ENCODE measurements at regions not wholly inside any gene's neighbourhood (a gene's known extent, or its start where the extent isn't known, plus 50 kb on each side); places are given as distances from the start of the nearest gene placed in this dataset.

GRCh38 chr4:13284932-13285331 is 199.2 kb downstream of the RAB28 start:
- no peak overlapping the region for H3K4me2 ChIP-seq
- no peak overlapping the region for H3K27ac ChIP-seq
- no peaks in the 10 kb centered on the region for H3K4me1 ChIP-seq
- no peak overlapping the region for H3K4me3 ChIP-seq
- WGBS (ENCODE audit: missing lambda C conversion rate): 2% methylated on average over 2 of the region's 2 CpGs
- ChIA-PET POLR2A (no interaction called here), CTCF (no interaction called here)
- ATAC-seq (no peak), FAIRE-seq (no peak), DNase-seq (ENCODE audit: low read depth in 1 of 2, low spot score in 1 of 2) (no peak)
- TF ChIP-seq KDM1A (IDR thresholded peaks at IDR 0.05; ENCODE audit: low read depth) (no peak), PHF8 (IDR thresholded peaks at IDR 0.05; ENCODE audit: borderline replicate concordance, low read depth) (no peak), RARB (CRISPR knock-in tag; IDR thresholded peaks at IDR 0.05) (no peak), NPAS2 (CRISPR knock-in tag; IDR thresholded peaks at IDR 0.05; ENCODE audit: borderline replicate concordance) (no peak)
- H3K9me3 ChIP-seq: no peaks in the 10 kb centered on the region

GRCh38 chr4:13276357-13276756 is 207.8 kb downstream of the RAB28 start:
- H3K4me1 ChIP-seq: no peaks in the 10 kb centered on the region
- H3K4me2 ChIP-seq: no peak overlapping the region
- ChIA-PET POLR2A (no interaction called here), CTCF (no interaction called here)
- 59% methylated on average over 1 of the region's 1 CpG for WGBS (ENCODE audit: missing lambda C conversion rate)
- DNase-seq (ENCODE audit: low read depth in 1 of 2, low spot score in 1 of 2) (no peak), FAIRE-seq (no peak), ATAC-seq (no peak)
- no peak overlapping the region for H3K4me3 ChIP-seq
- TF ChIP-seq, protein P1, sequence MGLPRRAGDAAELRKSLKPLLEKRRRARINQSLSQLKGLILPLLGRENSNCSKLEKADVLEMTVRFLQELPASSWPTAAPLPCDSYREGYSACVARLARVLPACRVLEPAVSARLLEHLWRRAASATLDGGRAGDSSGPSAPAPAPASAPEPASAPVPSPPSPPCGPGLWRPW (IDR thresholded peaks at IDR 0.05): no peak
- TF ChIP-seq EP300 (IDR thresholded peaks at IDR 0.05): no peak
- TF ChIP-seq, protein P2, sequence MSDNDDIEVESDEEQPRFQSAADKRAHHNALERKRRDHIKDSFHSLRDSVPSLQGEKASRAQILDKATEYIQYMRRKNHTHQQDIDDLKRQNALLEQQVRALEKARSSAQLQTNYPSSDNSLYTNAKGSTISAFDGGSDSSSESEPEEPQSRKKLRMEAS (IDR thresholded peaks at IDR 0.05): no peak
- TF ChIP-seq ZNF302 (CRISPR knock-in tag; IDR thresholded peaks at IDR 0.05): no peak
- TF ChIP-seq CBX8 (IDR thresholded peaks at IDR 0.05): no peak
- no peak for TF ChIP-seq FOSB (CRISPR knock-in tag; IDR thresholded peaks at IDR 0.05)
- TF ChIP-seq NFE2L2 (conservative IDR thresholded peaks at IDR 0.05; ENCODE audit: low read length): no peak
- TF ChIP-seq MAZ (IDR thresholded peaks at IDR 0.05; ENCODE audit: borderline replicate concordance, low read depth, low read length): no peak
- TF ChIP-seq CEBPB (IDR thresholded peaks at IDR 0.05): no peak
- H3K9me3 ChIP-seq: no peaks in the 10 kb centered on the region
- H3K27ac ChIP-seq: no peak overlapping the region

DNA sequence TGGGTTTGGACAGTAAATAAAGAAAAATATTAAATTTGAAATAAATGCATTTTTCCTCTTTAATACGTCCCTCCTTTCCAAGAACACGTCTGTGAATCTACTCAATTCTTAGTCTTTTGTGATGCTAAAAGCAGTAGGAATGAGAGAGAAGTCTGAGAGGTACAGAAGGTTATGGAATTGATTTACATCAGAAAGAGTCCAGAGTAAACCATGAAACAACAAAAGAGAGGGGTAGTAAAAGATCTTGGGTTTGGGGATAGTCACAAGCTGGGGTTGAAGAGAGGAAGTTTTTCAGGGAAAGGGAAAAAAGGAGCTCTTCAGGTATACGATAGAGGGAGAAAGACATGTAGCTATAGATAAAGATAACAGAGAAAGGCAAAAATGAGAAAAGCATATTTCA is 215.4 kb downstream of the RAB28 start:
- ATAC-seq (no peak), DNase-seq (ENCODE audit: low read depth in 1 of 2, low spot score in 1 of 2) (no peak), FAIRE-seq (no peak)
- no peak for TF ChIP-seq EHMT2 (IDR thresholded peaks at IDR 0.05; ENCODE audit: low read depth)
- TF ChIP-seq EHF (CRISPR knock-in tag; IDR thresholded peaks at IDR 0.05): no peak
- TF ChIP-seq, protein P1 (IDR thresholded peaks at IDR 0.05): no peak
- no peak for TF ChIP-seq RNF2 (IDR thresholded peaks at IDR 0.05; ENCODE audit: borderline replicate concordance, low read depth)
- TF ChIP-seq, protein P3, sequence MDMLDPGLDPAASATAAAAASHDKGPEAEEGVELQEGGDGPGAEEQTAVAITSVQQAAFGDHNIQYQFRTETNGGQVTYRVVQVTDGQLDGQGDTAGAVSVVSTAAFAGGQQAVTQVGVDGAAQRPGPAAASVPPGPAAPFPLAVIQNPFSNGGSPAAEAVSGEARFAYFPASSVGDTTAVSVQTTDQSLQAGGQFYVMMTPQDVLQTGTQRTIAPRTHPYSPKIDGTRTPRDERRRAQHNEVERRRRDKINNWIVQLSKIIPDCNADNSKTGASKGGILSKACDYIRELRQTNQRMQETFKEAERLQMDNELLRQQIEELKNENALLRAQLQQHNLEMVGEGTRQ (IDR thresholded peaks at IDR 0.05): no peak
- no peak for TF ChIP-seq NFE2L2 (conservative IDR thresholded peaks at IDR 0.05; ENCODE audit: low read length)
- TF ChIP-seq POLR2A (IDR thresholded peaks at IDR 0.05; ENCODE audit: low read length): no peak
- TF ChIP-seq, protein P4, sequence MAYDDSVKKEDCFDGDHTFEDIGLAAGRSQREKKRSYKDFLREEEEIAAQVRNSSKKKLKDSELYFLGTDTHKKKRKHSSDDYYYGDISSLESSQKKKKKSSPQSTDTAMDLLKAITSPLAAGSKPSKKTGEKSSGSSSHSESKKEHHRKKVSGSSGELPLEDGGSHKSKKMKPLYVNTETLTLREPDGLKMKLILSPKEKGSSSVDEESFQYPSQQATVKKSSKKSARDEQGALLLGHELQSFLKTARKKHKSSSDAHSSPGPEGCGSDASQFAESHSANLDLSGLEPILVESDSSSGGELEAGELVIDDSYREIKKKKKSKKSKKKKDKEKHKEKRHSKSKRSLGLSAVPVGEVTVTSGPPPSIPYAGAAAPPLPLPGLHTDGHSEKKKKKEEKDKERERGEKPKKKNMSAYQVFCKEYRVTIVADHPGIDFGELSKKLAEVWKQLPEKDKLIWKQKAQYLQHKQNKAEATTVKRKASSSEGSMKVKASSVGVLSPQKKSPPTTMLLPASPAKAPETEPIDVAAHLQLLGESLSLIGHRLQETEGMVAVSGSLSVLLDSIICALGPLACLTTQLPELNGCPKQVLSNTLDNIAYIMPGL (CRISPR knock-in tag; IDR thresholded peaks at IDR 0.05; ENCODE audit: borderline replicate concordance): no peak
- no peak for TF ChIP-seq FOSL2 (IDR thresholded peaks at IDR 0.05)
- no peak for TF ChIP-seq FOSL2 (CRISPR knock-in tag; IDR thresholded peaks at IDR 0.05)
- no peak for TF ChIP-seq RAD21 (conservative IDR thresholded peaks at IDR 0.05 in 1 of 2, IDR thresholded peaks at IDR 0.05 in 1 of 2)
- no peak for TF ChIP-seq MAFK (IDR thresholded peaks at IDR 0.05; ENCODE audit: partially characterized antibody)
- TF ChIP-seq, protein P5, sequence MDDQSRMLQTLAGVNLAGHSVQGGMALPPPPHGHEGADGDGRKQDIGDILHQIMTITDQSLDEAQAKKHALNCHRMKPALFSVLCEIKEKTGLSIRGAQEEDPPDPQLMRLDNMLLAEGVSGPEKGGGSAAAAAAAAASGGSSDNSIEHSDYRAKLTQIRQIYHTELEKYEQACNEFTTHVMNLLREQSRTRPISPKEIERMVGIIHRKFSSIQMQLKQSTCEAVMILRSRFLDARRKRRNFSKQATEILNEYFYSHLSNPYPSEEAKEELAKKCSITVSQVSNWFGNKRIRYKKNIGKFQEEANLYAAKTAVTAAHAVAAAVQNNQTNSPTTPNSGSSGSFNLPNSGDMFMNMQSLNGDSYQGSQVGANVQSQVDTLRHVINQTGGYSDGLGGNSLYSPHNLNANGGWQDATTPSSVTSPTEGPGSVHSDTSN (IDR thresholded peaks at IDR 0.05): no peak
- no peak for TF ChIP-seq ATOH8 (CRISPR knock-in tag; IDR thresholded peaks at IDR 0.05; ENCODE audit: low read depth)
- no peak for TF ChIP-seq FOSB (CRISPR knock-in tag; IDR thresholded peaks at IDR 0.05)
- no peak for TF ChIP-seq HOXB5 (CRISPR knock-in tag; IDR thresholded peaks at IDR 0.05)
- no peak for TF ChIP-seq KDM1A (IDR thresholded peaks at IDR 0.05; ENCODE audit: low read depth)
- no peak for TF ChIP-seq POLR2AphosphoS2 (conservative IDR thresholded peaks at IDR 0.05; ENCODE audit: low read length)
- TF ChIP-seq CHD2 (IDR thresholded peaks at IDR 0.05; ENCODE audit: low read length, partially characterized antibody): no peak
- no peaks in the 10 kb centered on the region for H3K4me1 ChIP-seq
- H3K27ac ChIP-seq: no peak overlapping the region
- H3K9me3 ChIP-seq: no peaks in the 10 kb centered on the region
- CTCF ChIA-PET: interaction anchor here (0.7 kb wide), 1 partner anchor 20 kb away, joined by 3 read pairs; no protein-coding TSS in a partner anchor
- no peak overlapping the region for H3K4me2 ChIP-seq
- no peak overlapping the region for H3K4me3 ChIP-seq
- POLR2A ChIA-PET: no interaction called here
- 11% methylated on average over 3 of the region's 3 CpGs for WGBS (ENCODE audit: missing lambda C conversion rate)
